Body of pancreas (tissue), 4 donors: ENCODE measurements at regions not wholly inside any gene's neighbourhood (a gene's known extent, or its start where the extent isn't known, plus 50 kb on each side); places are given as distances from the start of the nearest gene placed in this dataset.

Source experiments
- ATAC-seq: fragments of 150-250 bp; one replicate; pipeline ENCODE4 v1.9.1; 2016
- DNase-seq, 4 donors: peaks; one replicate each; pipeline ENCODE4 v3.0.0-alpha.2; 2019
- H3K27ac ChIP-seq, 4 donors: fragments of 200-600 bp; sonication (generic); 1 replicate in 3 of 4; 2 replicates in 1 of 4; pipeline versions ENCODE4 v1.5.1 to v1.6.1; 2016 to 2019; ENCODE audit warnings: mild to moderate bottlenecking in 1 of 4, mixed read lengths in 1 of 4, moderate library complexity in 1 of 4
- H3K27me3 ChIP-seq, 2 donors: fragments of 200-600 bp; sonication (generic); one replicate each; pipeline ENCODE4 v1.6.0; 2016; ENCODE audit warnings: mild to moderate bottlenecking in 1 of 2
- H3K36me3 ChIP-seq, 2 donors: fragments of 200-600 bp; sonication (generic); replicated peaks in 1 of 2; 2 replicates each; pipeline ENCODE4 v1.5.1; 2016; ENCODE audit warnings: low read depth in 2 of 2; ENCODE audit not compliant: insufficient read depth in 1 of 2
- H3K4me1 ChIP-seq: fragments of 200-600 bp; sonication (generic); one replicate; pipeline ENCODE4 v1.6.0; 2016
- H3K4me3 ChIP-seq, 2 donors: fragments of 200-600 bp; sonication (generic); 1 replicate in 1 of 2; 2 replicates in 1 of 2; pipeline ENCODE4 v1.5.1; 2016 to 2019
- H3K9me3 ChIP-seq, 3 donors: fragments of 200-600 bp; sonication (generic); 1 replicate in 2 of 3; 2 replicates in 1 of 3; pipeline ENCODE4 v1.5.1; 2016
- CTCF ChIP-seq, 7 experiments: fragments of 450-650 bp in 4 of 7; fragments of 200-600 bp in 3 of 7; sonication (generic) in 3 of 7; IDR thresholded peaks; one replicate each; pipeline ENCODE4 v1.5.1; 2016 to 2019; ENCODE audit warnings: antibody characterized with exemption in 7 of 7
- POLR2A ChIP-seq, 3 donors: fragments of 450-650 bp; IDR thresholded peaks; one replicate each; pipeline ENCODE4 v1.6.1; 2016; ENCODE audit warnings: antibody characterized with exemption in 3 of 3, mild to moderate bottlenecking in 2 of 3
- WGBS, 2 donors: methylation state at CpG; one replicate each; pipeline ENCODE4 v1.1.5; 2017; 5-methylcytosine and 5-hydroxymethylcytosine counted together
- intact Hi-C: fragments of 100-400 bp; cut with DNase I; formaldehyde crosslinking; loops from one replicate; pipeline ENCODE4 v1.15.1; 2023

GRCh38 chr2:22478329-22478728, 906.6 kb upstream of the KLHL29 start:
- no peak overlapping the region for H3K4me3 ChIP-seq
- peaks cover 0 to 5% (median 0%) of the 10 kb centered on the region in 3 donors for H3K9me3 ChIP-seq
- no peaks in the 10 kb centered on the region for H3K27me3 ChIP-seq
- TF ChIP-seq CTCF (IDR thresholded peaks at IDR 0.05) = no peak
- no peak for TF ChIP-seq POLR2A (IDR thresholded peaks at IDR 0.05)
- intact Hi-C loops = no loop called here
- H3K27ac ChIP-seq = no peak overlapping the region
- 69 to 70% methylated on average over 3 of the region's 3 CpGs for WGBS, 2 donors
- no peaks in the 10 kb centered on the region for H3K36me3 ChIP-seq
- ATAC-seq (no peak), DNase-seq (no peak)
- no peaks in the 10 kb centered on the region for H3K4me1 ChIP-seq

DNA sequence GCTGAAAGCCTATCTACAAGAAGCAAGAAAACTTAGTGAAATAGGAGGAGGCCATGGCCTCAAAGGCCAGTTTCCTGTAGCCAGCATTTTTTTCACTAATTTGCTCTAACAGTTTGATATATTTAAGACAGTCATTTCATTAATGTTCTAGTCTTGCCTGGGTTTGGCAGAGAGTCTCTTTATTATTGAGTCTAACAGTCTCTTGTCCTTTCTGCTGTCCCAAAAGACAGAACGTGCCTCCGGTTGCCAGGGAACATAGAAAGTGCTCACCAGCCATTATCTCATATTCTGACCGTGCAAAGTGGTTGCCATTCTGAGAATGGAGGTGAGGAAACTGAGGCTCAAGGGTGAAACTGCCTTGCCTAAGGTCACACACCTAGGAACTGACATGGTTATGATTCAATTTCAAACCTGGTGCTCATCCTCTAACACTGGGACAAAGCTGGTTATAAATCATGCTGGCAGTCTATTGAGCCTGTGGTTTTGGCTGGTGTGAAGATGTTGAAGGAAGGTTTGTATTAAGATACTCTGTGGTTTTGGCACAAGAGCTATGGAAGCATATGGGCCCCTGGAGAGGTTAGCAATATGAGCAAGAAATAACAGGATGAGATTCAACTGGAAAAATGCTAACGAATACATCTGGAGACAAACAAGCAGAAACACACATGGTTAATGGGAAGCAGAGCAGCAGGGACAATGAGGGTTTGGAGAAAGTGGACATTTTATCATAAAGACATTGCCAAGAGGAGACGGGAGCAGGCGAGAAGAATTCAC, 903.3 kb upstream of the KLHL29 start:
- Histone ChIP-seq H3K36me3 (no peaks in the 10 kb centered on the region), H3K4me3 (no peak overlapping the region), H3K9me3 (no peaks in the 10 kb centered on the region), H3K27ac (no peak overlapping the region), H3K27me3 (no peaks in the 10 kb centered on the region), H3K4me1 (no peaks in the 10 kb centered on the region)
- WGBS, 2 donors = 60 to 61% methylated on average over 5 to 6 of the region's 6 CpGs
- ATAC-seq (peak; percentile 18), DNase-seq (peak in 1 of 4 donors; percentile 9)
- intact Hi-C loops = no loop called here
- no peak for TF ChIP-seq CTCF (IDR thresholded peaks at IDR 0.05)
- no peak for TF ChIP-seq POLR2A (IDR thresholded peaks at IDR 0.05)

GRCh38 chr2:22483036-22483435, 901.9 kb upstream of the KLHL29 start:
- no peaks in the 10 kb centered on the region for H3K4me1 ChIP-seq
- H3K36me3 ChIP-seq = no peaks in the 10 kb centered on the region
- no peaks in the 10 kb centered on the region for H3K27me3 ChIP-seq
- TF ChIP-seq POLR2A (IDR thresholded peaks at IDR 0.05) (no peak), CTCF (IDR thresholded peaks at IDR 0.05) (no peak)
- H3K4me3 ChIP-seq = no peak overlapping the region
- DNase-seq = no peak
- no peaks in the 10 kb centered on the region for H3K9me3 ChIP-seq
- 58 to 64% methylated on average over 2 of the region's 2 CpGs for WGBS, 2 donors
- ATAC-seq = no peak
- H3K27ac ChIP-seq = no peak overlapping the region
- intact Hi-C loops = no loop called here

- Histone ChIP-seq H3K4me3 (no peak overlapping the region), H3K27ac (no peak overlapping the region), H3K27me3 (no peaks in the 10 kb centered on the region), H3K9me3 (no peaks in the 10 kb centered on the region), H3K36me3 (no peaks in the 10 kb centered on the region), H3K4me1 (no peaks in the 10 kb centered on the region)
- TF ChIP-seq CTCF (IDR thresholded peaks at IDR 0.05) (no peak), POLR2A (IDR thresholded peaks at IDR 0.05) (no peak)
- intact Hi-C loops = no loop called here
- ATAC-seq (no peak), DNase-seq (no peak)
- WGBS, 2 donors = 18 to 40% methylated on average over 2 of the region's 2 CpGs
Observed at GRCh38 chr2:22485486-22485885, 899.5 kb upstream of the KLHL29 start.

- Histone ChIP-seq H3K4me1 (no peaks in the 10 kb centered on the region), H3K27ac (no peak overlapping the region), H3K27me3 (no peaks in the 10 kb centered on the region), H3K36me3 (no peaks in the 10 kb centered on the region), H3K9me3 (no peaks in the 10 kb centered on the region), H3K4me3 (no peak overlapping the region)
- intact Hi-C loops = no loop called here
- DNase-seq (no peak), ATAC-seq (no peak)
- 49 to 56% methylated on average over 4 of the region's 4 CpGs for WGBS, 2 donors
- no peak for TF ChIP-seq POLR2A (IDR thresholded peaks at IDR 0.05)
- TF ChIP-seq CTCF (IDR thresholded peaks at IDR 0.05) = no peak
Observed at GRCh38 chr2:22486343-22486742, 898.6 kb upstream of the KLHL29 start.
